KG1 (cell line): ENCODE measurements at regions not wholly inside any gene's neighbourhood (a gene's known extent, or its start where the extent isn't known, plus 50 kb on each side); places are given as distances from the start of the nearest gene placed in this dataset.
"Not testable (repeated sequence)": the region's sequence is repeated elsewhere in the genome, so short reads cannot be mapped to it uniquely, and the experiment has no call there.

Source experiments
- DNase-seq: peaks from one replicate; lab custom pipeline; 2025; lab: John Stamatoyannopoulos, UW

- DNase-seq: no peak
These were observed 633.3 kb upstream of the CAMK1G start for GRCh38 chr1:208950206-208950605.

- no peak for DNase-seq
These were observed 632.4 kb upstream of the CAMK1G start for GRCh38 chr1:208951026-208951525.

GRCh38 chr1:208951908-208952307 lies 631.6 kb upstream of the CAMK1G start:
- DNase-seq: no peak

- DNase-seq: no peak
These were observed 620.6 kb upstream of the CAMK1G start for GRCh38 chr1:208962867-208963266.

GRCh38 chr1:208965351-208965750 lies 618.2 kb upstream of the CAMK1G start:
- no peak for DNase-seq

GRCh38 chr1:208967334-208967733 lies 616.2 kb upstream of the CAMK1G start:
- DNase-seq: no peak

GRCh38 chr1:208974717-208975116 lies 608.8 kb upstream of the CAMK1G start:
- DNase-seq: no peak

- no peak for DNase-seq
These were observed 608.1 kb upstream of the CAMK1G start for GRCh38 chr1:208975456-208975855.

- no peak for DNase-seq
These were observed 606.5 kb upstream of the CAMK1G start for GRCh38 chr1:208977012-208977411.

- no peak for DNase-seq
These were observed 605.8 kb upstream of the CAMK1G start for GRCh38 chr1:208977638-208978256.

- DNase-seq: no peak
These were observed 603.7 kb upstream of the CAMK1G start for GRCh38 chr1:208979776-208980175.

GRCh38 chr1:208980605-208981004 lies 602.9 kb upstream of the CAMK1G start:
- no peak for DNase-seq

GRCh38 chr1:208985231-208985630 lies 598.3 kb upstream of the CAMK1G start:
- DNase-seq: no peak

- DNase-seq: peak; percentile 46
These were observed 594.7 kb upstream of the CAMK1G start for GRCh38 chr1:208988811-208989222.

- DNase-seq: no peak
These were observed 593.1 kb upstream of the CAMK1G start for GRCh38 chr1:208990456-208990855.

- not testable (repeated sequence) for DNase-seq
These were observed 586.5 kb upstream of the CAMK1G start for GRCh38 chr1:208997053-208997452.

- no peak for DNase-seq
These were observed 585.7 kb upstream of the CAMK1G start for GRCh38 chr1:208997726-208998312.

GRCh38 chr1:209008586-209008985 lies 574.9 kb upstream of the CAMK1G start:
- DNase-seq: no peak

GRCh38 chr1:209010475-209011230 lies 572.9 kb upstream of the CAMK1G start:
- DNase-seq: no peak

- DNase-seq: no peak
These were observed 570.9 kb upstream of the CAMK1G start for GRCh38 chr1:209012443-209013196.

- DNase-seq: no peak
These were observed 568.4 kb upstream of the CAMK1G start for GRCh38 chr1:209015092-209015491.

- DNase-seq: no peak
These were observed 561.9 kb upstream of the CAMK1G start for GRCh38 chr1:209021622-209022021.
